ENCODE measurements at regions not wholly inside any gene's neighbourhood (a gene's known extent, or its start where the extent isn't known, plus 50 kb on each side); places are given as distances from the start of the nearest gene placed in this dataset.
A peak's percentile ranks its signal among the peaks of the same experiment; 100 is the strongest.

DNA sequence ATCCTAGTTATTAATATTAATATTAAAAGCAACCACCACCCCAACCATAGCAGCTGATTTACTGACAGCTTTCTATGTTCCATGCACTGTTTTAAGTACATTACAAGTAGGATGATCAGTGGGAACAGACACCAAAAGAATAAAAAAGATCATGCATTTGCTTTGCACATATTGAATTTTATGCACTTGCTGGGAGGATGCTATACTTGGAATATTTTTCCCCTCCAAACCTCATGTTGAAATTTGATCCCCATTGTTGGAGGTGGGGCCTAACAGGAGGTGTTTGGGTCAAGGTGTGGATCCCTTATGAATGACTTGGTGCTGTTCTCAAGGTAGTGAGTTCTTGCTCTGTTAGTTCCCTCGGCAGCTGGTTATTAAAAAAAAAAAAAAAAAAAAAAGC lies 178.9 kb upstream of the MYLIP start:
- no peaks in the 10 kb centered on the region for H3K27me3 Mint-ChIP-seq (ENCODE audit: insufficient read depth, low read depth, poor library complexity)

More for the DNA sequence above, 178.9 kb upstream of the MYLIP start:
- Mint-ChIP-seq H3K4me1 (peaks cover 39% of the 10 kb centered on the region), H3K27ac (no peak overlapping the region), H3K36me3 (ENCODE audit: low read depth) (no peaks in the 10 kb centered on the region), H3K4me3 (no peak overlapping the region), H3K9me3 (no peaks in the 10 kb centered on the region)
- Histone ChIP-seq H3K27ac (ENCODE audit: low read depth) (no peak overlapping the region), H3K4me1 (ENCODE audit: insufficient read depth) (peaks cover 29% of the 10 kb centered on the region), H3K4me3 (no peak overlapping the region), H2AFZ (no peak overlapping the region), H3K27me3 (ENCODE audit: insufficient read depth) (no peaks in the 10 kb centered on the region), H3K36me3 (ENCODE audit: insufficient read depth) (no peaks in the 10 kb centered on the region), H3K9me2 (ENCODE audit: insufficient read depth) (peaks cover 11% of the 10 kb centered on the region), H3K79me2 (replicated peaks; ENCODE audit: insufficient read depth) (no peaks in the 10 kb centered on the region), H4K20me1 (replicated peaks; ENCODE audit: insufficient read depth) (no peaks in the 10 kb centered on the region), H3K4me2 (peak overlapping the region; percentile 34; the same call in 1 of the 2 replicates), H3F3A (replicated peaks; ENCODE audit: low read depth) (no peaks in the 10 kb centered on the region)
- peak; percentile 47 for ATAC-seq
- TF ChIP-seq ZNF114 (CRISPR knock-in tag; IDR thresholded peaks at IDR 0.05), result no peak
- TF ChIP-seq ZNF331 (CRISPR knock-in tag; IDR thresholded peaks at IDR 0.05; ENCODE audit: low read depth), result no peak
- TF ChIP-seq, protein P1, sequence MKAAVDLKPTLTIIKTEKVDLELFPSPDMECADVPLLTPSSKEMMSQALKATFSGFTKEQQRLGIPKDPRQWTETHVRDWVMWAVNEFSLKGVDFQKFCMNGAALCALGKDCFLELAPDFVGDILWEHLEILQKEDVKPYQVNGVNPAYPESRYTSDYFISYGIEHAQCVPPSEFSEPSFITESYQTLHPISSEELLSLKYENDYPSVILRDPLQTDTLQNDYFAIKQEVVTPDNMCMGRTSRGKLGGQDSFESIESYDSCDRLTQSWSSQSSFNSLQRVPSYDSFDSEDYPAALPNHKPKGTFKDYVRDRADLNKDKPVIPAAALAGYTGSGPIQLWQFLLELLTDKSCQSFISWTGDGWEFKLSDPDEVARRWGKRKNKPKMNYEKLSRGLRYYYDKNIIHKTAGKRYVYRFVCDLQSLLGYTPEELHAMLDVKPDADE (IDR thresholded peaks at IDR 0.05), result no peak
- no peak for TF ChIP-seq NANOG (IDR thresholded peaks at IDR 0.05; ENCODE audit: borderline replicate concordance)
- TF ChIP-seq, protein P2, sequence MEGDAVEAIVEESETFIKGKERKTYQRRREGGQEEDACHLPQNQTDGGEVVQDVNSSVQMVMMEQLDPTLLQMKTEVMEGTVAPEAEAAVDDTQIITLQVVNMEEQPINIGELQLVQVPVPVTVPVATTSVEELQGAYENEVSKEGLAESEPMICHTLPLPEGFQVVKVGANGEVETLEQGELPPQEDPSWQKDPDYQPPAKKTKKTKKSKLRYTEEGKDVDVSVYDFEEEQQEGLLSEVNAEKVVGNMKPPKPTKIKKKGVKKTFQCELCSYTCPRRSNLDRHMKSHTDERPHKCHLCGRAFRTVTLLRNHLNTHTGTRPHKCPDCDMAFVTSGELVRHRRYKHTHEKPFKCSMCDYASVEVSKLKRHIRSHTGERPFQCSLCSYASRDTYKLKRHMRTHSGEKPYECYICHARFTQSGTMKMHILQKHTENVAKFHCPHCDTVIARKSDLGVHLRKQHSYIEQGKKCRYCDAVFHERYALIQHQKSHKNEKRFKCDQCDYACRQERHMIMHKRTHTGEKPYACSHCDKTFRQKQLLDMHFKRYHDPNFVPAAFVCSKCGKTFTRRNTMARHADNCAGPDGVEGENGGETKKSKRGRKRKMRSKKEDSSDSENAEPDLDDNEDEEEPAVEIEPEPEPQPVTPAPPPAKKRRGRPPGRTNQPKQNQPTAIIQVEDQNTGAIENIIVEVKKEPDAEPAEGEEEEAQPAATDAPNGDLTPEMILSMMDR (conservative IDR thresholded peaks at IDR 0.05; ENCODE audit: low read depth in 2 of 2), result no peak
- TF ChIP-seq CREB1 (CRISPR knock-in tag; IDR thresholded peaks at IDR 0.05; ENCODE audit: low read depth), result no peak
- TF ChIP-seq POLR2AphosphoS5 (IDR thresholded peaks at IDR 0.05; ENCODE audit: low read depth), result no peak
- TF ChIP-seq STAT1 (IDR thresholded peaks at IDR 0.05; ENCODE audit: unreplicated experiment), result no peak
- TF ChIP-seq, protein P3, sequence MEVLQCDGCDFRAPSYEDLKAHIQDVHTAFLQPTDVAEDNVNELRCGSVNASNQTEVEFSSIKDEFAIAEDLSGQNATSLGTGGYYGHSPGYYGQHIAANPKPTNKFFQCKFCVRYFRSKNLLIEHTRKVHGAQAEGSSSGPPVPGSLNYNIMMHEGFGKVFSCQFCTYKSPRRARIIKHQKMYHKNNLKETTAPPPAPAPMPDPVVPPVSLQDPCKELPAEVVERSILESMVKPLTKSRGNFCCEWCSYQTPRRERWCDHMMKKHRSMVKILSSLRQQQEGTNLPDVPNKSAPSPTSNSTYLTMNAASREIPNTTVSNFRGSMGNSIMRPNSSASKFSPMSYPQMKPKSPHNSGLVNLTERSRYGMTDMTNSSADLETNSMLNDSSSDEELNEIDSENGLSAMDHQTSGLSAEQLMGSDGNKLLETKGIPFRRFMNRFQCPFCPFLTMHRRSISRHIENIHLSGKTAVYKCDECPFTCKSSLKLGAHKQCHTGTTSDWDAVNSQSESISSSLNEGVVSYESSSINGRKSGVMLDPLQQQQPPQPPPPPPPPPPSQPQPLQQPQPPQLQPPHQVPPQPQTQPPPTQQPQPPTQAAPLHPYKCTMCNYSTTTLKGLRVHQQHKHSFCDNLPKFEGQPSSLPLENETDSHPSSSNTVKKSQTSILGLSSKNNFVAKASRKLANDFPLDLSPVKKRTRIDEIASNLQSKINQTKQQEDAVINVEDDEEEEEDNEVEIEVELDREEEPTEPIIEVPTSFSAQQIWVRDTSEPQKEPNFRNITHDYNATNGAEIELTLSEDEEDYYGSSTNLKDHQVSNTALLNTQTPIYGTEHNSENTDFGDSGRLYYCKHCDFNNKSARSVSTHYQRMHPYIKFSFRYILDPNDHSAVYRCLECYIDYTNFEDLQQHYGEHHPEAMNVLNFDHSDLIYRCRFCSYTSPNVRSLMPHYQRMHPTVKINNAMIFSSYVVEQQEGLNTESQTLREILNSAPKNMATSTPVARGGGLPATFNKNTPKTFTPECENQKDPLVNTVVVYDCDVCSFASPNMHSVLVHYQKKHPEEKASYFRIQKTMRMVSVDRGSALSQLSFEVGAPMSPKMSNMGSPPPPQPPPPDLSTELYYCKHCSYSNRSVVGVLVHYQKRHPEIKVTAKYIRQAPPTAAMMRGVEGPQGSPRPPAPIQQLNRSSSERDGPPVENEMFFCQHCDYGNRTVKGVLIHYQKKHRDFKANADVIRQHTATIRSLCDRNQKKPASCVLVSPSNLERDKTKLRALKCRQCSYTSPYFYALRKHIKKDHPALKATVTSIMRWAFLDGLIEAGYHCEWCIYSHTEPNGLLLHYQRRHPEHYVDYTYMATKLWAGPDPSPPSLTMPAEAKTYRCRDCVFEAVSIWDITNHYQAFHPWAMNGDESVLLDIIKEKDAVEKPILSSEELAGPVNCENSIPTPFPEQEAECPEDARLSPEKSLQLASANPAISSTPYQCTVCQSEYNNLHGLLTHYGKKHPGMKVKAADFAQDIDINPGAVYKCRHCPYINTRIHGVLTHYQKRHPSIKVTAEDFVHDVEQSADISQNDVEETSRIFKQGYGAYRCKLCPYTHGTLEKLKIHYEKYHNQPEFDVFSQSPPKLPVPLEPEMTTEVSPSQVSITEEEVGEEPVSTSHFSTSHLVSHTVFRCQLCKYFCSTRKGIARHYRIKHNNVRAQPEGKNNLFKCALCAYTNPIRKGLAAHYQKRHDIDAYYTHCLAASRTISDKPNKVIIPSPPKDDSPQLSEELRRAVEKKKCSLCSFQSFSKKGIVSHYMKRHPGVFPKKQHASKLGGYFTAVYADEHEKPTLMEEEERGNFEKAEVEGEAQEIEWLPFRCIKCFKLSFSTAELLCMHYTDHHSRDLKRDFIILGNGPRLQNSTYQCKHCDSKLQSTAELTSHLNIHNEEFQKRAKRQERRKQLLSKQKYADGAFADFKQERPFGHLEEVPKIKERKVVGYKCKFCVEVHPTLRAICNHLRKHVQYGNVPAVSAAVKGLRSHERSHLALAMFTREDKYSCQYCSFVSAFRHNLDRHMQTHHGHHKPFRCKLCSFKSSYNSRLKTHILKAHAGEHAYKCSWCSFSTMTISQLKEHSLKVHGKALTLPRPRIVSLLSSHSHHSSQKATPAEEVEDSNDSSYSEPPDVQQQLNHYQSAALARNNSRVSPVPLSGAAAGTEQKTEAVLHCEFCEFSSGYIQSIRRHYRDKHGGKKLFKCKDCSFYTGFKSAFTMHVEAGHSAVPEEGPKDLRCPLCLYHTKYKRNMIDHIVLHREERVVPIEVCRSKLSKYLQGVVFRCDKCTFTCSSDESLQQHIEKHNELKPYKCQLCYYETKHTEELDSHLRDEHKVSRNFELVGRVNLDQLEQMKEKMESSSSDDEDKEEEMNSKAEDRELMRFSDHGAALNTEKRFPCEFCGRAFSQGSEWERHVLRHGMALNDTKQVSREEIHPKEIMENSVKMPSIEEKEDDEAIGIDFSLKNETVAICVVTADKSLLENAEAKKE (CRISPR knock-in tag; IDR thresholded peaks at IDR 0.05), result no peak
- TF ChIP-seq, protein P4, sequence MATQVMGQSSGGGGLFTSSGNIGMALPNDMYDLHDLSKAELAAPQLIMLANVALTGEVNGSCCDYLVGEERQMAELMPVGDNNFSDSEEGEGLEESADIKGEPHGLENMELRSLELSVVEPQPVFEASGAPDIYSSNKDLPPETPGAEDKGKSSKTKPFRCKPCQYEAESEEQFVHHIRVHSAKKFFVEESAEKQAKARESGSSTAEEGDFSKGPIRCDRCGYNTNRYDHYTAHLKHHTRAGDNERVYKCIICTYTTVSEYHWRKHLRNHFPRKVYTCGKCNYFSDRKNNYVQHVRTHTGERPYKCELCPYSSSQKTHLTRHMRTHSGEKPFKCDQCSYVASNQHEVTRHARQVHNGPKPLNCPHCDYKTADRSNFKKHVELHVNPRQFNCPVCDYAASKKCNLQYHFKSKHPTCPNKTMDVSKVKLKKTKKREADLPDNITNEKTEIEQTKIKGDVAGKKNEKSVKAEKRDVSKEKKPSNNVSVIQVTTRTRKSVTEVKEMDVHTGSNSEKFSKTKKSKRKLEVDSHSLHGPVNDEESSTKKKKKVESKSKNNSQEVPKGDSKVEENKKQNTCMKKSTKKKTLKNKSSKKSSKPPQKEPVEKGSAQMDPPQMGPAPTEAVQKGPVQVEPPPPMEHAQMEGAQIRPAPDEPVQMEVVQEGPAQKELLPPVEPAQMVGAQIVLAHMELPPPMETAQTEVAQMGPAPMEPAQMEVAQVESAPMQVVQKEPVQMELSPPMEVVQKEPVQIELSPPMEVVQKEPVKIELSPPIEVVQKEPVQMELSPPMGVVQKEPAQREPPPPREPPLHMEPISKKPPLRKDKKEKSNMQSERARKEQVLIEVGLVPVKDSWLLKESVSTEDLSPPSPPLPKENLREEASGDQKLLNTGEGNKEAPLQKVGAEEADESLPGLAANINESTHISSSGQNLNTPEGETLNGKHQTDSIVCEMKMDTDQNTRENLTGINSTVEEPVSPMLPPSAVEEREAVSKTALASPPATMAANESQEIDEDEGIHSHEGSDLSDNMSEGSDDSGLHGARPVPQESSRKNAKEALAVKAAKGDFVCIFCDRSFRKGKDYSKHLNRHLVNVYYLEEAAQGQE (IDR thresholded peaks at IDR 0.05; ENCODE audit: unreplicated experiment), result no peak
- DNase-seq (ENCODE audit: low spot score), result no peak
